ENCODE measurements at regions not wholly inside any gene's neighbourhood (a gene's known extent, or its start where the extent isn't known, plus 50 kb on each side); places are given as distances from the start of the nearest gene placed in this dataset.
"Not testable (repeated sequence)": the region's sequence is repeated elsewhere in the genome, so short reads cannot be mapped to it uniquely, and the experiment has no call there.

DNA sequence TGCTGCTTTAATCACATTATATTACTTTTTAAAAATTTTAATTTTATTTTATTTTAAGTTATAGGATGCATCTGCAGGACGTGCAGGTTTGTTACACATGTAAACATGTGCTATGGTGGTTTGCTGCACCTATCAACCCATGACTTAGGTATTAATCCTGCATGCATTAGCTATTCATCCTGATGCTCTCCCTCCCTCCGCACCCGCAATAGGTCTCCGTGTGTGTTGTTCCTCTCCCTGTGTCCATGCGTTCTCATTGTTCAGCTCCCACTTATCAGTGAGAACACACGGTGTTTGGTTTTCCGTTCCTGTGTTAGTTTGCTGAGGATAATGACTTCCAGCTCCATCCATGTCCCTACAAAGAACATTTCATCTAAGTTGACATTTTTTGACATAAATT lies 283.2 kb downstream of the CYRIA start:
- no peak overlapping the region for H3K4me3 ChIP-seq (ENCODE audit: low read depth, low read length)
- TF ChIP-seq CTCF (IDR thresholded peaks at IDR 0.05; ENCODE audit: low read depth, low read length, missing control alignments) = no peak
- DNase-seq (ENCODE audit: low read depth) = no peak

DNA sequence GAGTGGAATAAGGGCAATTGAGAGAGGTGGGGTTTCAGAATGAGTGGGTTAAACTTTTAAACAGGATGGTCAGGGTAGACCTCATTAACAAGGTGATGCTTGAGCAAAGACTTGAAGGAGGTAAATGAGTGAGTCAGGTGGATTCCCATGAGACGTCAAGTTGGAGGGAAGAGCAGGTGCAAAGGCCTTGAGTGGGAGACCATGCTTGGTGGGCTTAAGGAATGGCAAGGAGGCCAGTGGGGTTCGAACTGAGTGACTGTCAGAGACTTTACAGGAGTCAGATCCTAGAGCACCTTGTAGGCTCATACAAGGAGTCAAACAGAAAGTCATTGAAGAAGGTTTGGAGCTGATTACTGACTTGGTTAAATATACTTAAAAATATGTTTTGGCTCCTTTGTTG lies 284.1 kb downstream of the CYRIA start:
- TF ChIP-seq CTCF (IDR thresholded peaks at IDR 0.05; ENCODE audit: low read depth, low read length, missing control alignments) = no peak
- DNase-seq (ENCODE audit: low read depth) = no peak
- no peak overlapping the region for H3K4me3 ChIP-seq (ENCODE audit: low read depth, low read length)

- not testable (repeated sequence) for H3K4me3 ChIP-seq (ENCODE audit: low read depth, low read length); DNase-seq (ENCODE audit: low read depth)
These were observed 285.7 kb downstream of the CYRIA start for GRCh38 chr2:16379901-16380300.

GRCh38 chr2:16379061-16379460 lies 286.6 kb downstream of the CYRIA start:
- not testable (repeated sequence) for DNase-seq (ENCODE audit: low read depth); H3K4me3 ChIP-seq (ENCODE audit: low read depth, low read length)

DNA sequence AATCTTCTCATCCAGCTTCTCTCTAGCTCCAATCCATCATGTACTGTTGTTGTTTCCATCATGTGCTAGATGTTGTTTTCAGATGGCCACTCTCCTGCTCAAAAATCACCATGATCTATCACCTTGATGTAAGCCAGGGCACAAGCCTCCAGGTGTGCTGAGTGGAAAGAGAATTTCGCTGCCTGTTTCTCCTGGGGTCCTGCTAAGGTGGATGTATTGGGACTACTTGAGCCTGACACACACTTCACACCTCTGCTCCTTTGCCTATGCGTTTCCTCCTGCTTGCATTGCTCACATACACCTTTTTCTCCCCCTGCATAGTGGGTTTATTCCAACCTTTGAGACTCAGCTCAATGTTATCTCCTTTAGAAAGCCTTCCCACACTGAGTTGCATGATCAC lies 287.6 kb downstream of the CYRIA start:
- H3K4me3 ChIP-seq (ENCODE audit: low read depth, low read length) = no peak overlapping the region
- no peak for DNase-seq (ENCODE audit: low read depth)
- no peak for TF ChIP-seq CTCF (IDR thresholded peaks at IDR 0.05; ENCODE audit: low read depth, low read length, missing control alignments)

DNA sequence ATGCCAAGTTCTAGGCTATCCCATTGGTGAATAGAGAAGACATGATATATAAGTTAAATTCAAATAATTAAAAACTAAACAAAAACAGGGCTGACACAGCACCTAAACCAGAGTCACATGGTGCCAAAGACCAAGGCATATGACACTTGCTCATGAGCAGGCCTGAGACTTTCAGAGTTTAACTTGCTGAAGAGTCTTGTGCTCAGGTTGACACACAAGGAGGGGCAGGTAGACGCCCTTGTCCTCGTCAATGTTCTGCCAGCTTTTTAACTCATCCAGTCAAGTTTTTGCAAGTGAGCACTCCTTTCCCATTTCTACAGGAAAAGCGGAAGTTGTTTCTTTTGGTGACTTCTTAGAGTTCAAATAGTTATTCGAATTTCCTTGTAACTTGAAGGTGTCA lies 289.7 kb downstream of the CYRIA start:
- no peak for DNase-seq (ENCODE audit: low read depth)
- TF ChIP-seq CTCF (IDR thresholded peaks at IDR 0.05; ENCODE audit: low read depth, low read length, missing control alignments) = no peak
- H3K4me3 ChIP-seq (ENCODE audit: low read depth, low read length) = no peak overlapping the region

DNA sequence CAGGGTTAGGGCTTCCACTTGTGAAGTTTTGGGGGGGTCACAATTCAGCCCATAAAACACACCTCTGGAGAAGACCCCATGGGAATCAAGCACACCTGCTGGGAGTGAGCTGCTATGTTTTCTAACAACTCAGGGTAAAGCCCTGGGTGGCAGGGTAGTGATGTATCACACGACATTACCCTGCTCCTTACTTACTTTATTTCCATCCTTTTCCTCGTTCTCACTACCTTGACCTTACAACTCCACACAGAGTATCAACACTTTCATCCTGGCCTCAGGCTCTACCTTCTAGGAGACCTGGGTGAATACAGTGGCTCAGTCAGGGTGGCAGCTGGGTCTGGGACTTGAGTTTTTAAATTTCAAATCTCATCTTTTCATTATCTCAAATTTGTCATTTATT lies 290.3 kb downstream of the CYRIA start:
- DNase-seq (ENCODE audit: low read depth) = no peak
- H3K4me3 ChIP-seq (ENCODE audit: low read depth, low read length) = no peak overlapping the region
- TF ChIP-seq CTCF (IDR thresholded peaks at IDR 0.05; ENCODE audit: low read depth, low read length, missing control alignments) = no peak

- no peak overlapping the region for H3K4me3 ChIP-seq (ENCODE audit: low read depth, low read length)
- DNase-seq (ENCODE audit: low read depth) = no peak
- TF ChIP-seq CTCF (IDR thresholded peaks at IDR 0.05; ENCODE audit: low read depth, low read length, missing control alignments) = no peak
These were observed 291.0 kb downstream of the CYRIA start for GRCh38 chr2:16374671-16375070.

Measured in GM12864 (cell line).